ENCODE measurements at regions not wholly inside any gene's neighbourhood (a gene's known extent, or its start where the extent isn't known, plus 50 kb on each side); places are given as distances from the start of the nearest gene placed in this dataset.

GRCh38 chr4:187321711-187322110 lies 598.1 kb upstream of the FAT1 start:
- TF ChIP-seq GABPA (IDR thresholded peaks at IDR 0.05; ENCODE audit: low read depth) (no peak), CTCF (IDR thresholded peaks at IDR 0.05; ENCODE audit: insufficient read depth, low read length) (no peak), POLR2AphosphoS5 (IDR thresholded peaks at IDR 0.05; ENCODE audit: low read depth) (no peak), SPI1 (IDR thresholded peaks at IDR 0.05; ENCODE audit: borderline replicate concordance, low read depth) (no peak)
- TF ChIP-seq, protein P1, sequence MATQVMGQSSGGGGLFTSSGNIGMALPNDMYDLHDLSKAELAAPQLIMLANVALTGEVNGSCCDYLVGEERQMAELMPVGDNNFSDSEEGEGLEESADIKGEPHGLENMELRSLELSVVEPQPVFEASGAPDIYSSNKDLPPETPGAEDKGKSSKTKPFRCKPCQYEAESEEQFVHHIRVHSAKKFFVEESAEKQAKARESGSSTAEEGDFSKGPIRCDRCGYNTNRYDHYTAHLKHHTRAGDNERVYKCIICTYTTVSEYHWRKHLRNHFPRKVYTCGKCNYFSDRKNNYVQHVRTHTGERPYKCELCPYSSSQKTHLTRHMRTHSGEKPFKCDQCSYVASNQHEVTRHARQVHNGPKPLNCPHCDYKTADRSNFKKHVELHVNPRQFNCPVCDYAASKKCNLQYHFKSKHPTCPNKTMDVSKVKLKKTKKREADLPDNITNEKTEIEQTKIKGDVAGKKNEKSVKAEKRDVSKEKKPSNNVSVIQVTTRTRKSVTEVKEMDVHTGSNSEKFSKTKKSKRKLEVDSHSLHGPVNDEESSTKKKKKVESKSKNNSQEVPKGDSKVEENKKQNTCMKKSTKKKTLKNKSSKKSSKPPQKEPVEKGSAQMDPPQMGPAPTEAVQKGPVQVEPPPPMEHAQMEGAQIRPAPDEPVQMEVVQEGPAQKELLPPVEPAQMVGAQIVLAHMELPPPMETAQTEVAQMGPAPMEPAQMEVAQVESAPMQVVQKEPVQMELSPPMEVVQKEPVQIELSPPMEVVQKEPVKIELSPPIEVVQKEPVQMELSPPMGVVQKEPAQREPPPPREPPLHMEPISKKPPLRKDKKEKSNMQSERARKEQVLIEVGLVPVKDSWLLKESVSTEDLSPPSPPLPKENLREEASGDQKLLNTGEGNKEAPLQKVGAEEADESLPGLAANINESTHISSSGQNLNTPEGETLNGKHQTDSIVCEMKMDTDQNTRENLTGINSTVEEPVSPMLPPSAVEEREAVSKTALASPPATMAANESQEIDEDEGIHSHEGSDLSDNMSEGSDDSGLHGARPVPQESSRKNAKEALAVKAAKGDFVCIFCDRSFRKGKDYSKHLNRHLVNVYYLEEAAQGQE (IDR thresholded peaks at IDR 0.05; ENCODE audit: insufficient replicate concordance, low read depth): no peak
- Histone ChIP-seq H3K4me3 (replicated peaks; ENCODE audit: insufficient read depth, low read length) (no peak overlapping the region), H3K27me3 (ENCODE audit: insufficient read depth, poor library complexity, severe bottlenecking) (peaks cover 2% of the 10 kb centered on the region), H3K27ac (replicated peaks) (no peak overlapping the region)
- no peak for DNase-seq (ENCODE audit: low read depth in 1 of 2, low spot score in 1 of 2)

- Histone ChIP-seq H3K4me3 (replicated peaks; ENCODE audit: insufficient read depth, low read length) (no peak overlapping the region), H3K27ac (replicated peaks) (no peak overlapping the region), H3K27me3 (ENCODE audit: insufficient read depth, poor library complexity, severe bottlenecking) (no peaks in the 10 kb centered on the region)
- no peak for TF ChIP-seq GABPA (IDR thresholded peaks at IDR 0.05; ENCODE audit: low read depth)
- TF ChIP-seq, protein P1 (IDR thresholded peaks at IDR 0.05; ENCODE audit: insufficient replicate concordance, low read depth): no peak
- TF ChIP-seq SPI1 (IDR thresholded peaks at IDR 0.05; ENCODE audit: borderline replicate concordance, low read depth): no peak
- no peak for TF ChIP-seq CTCF (IDR thresholded peaks at IDR 0.05; ENCODE audit: insufficient read depth, low read length)
- TF ChIP-seq POLR2AphosphoS5 (IDR thresholded peaks at IDR 0.05; ENCODE audit: low read depth): no peak
- no peak for DNase-seq (ENCODE audit: low read depth in 1 of 2, low spot score in 1 of 2)
Measured at GRCh38 chr4:187332141-187332540, 608.5 kb upstream of the FAT1 start.

- no peak overlapping the region for H3K27ac ChIP-seq (replicated peaks)
- no peak for DNase-seq (ENCODE audit: low read depth in 1 of 2, low spot score in 1 of 2)
- H3K27me3 ChIP-seq (ENCODE audit: insufficient read depth, poor library complexity, severe bottlenecking): no peaks in the 10 kb centered on the region
- no peak overlapping the region for H3K4me3 ChIP-seq (replicated peaks; ENCODE audit: insufficient read depth, low read length)
- TF ChIP-seq, protein P1 (IDR thresholded peaks at IDR 0.05; ENCODE audit: insufficient replicate concordance, low read depth): no peak
- TF ChIP-seq SPI1 (IDR thresholded peaks at IDR 0.05; ENCODE audit: borderline replicate concordance, low read depth): no peak
- no peak for TF ChIP-seq GABPA (IDR thresholded peaks at IDR 0.05; ENCODE audit: low read depth)
- no peak for TF ChIP-seq CTCF (IDR thresholded peaks at IDR 0.05; ENCODE audit: insufficient read depth, low read length)
Measured at GRCh38 chr4:187333151-187333550, 609.5 kb upstream of the FAT1 start.
